Kidney (tissue), 13 donors: ENCODE measurements at regions not wholly inside any gene's neighbourhood (a gene's known extent, or its start where the extent isn't known, plus 50 kb on each side); places are given as distances from the start of the nearest gene placed in this dataset.

Experiments used
- DNase-seq, 5 donors: peaks; one replicate each; pipeline ENCODE4 v3.0.0-alpha.2; 2013 to 2020
- FAIRE-seq: peaks from 2 replicates; lab custom pipeline; 2012; peaks lifted over from hg19 to GRCh38; lab: Jason Lieb, UNC
- H3K27ac ChIP-seq, 2 donors: one replicate each; pipeline ENCODE4 v1.7.0; 2013; ENCODE audit warnings: low read depth in 2 of 2, low read length in 2 of 2, inconsistent platforms in 1 of 2
- H3K27me3 ChIP-seq: one replicate; pipeline ENCODE4 v1.7.1; 2013; ENCODE audit warnings: low read length, inconsistent platforms; ENCODE audit not compliant: control insufficient read depth, insufficient read depth
- H3K36me3 ChIP-seq, 3 donors: one replicate each; pipeline versions ENCODE4 v1.7.0 to v1.7.1; 2013; ENCODE audit warnings: low read length in 3 of 3, control low read depth in 1 of 3, inconsistent platforms in 1 of 3; ENCODE audit not compliant: insufficient read depth in 3 of 3, control insufficient read depth in 2 of 3
- H3K4me1 ChIP-seq, 3 donors: one replicate each; pipeline versions ENCODE4 v1.7.0 to v1.7.1; 2013; ENCODE audit warnings: low read length in 3 of 3, inconsistent platforms in 1 of 3, low read depth in 1 of 3; ENCODE audit not compliant: control insufficient read depth in 2 of 3, insufficient read depth in 2 of 3
- H3K4me3 ChIP-seq, 3 donors: one replicate each; pipeline versions ENCODE4 v1.7.0 to v1.8.1; 2013; ENCODE audit warnings: low read length in 3 of 3, control low read depth in 1 of 3, inconsistent platforms in 1 of 3
- H3K9ac ChIP-seq, 3 donors: one replicate each; pipeline versions ENCODE4 v1.7.0 to v1.7.1; 2013; ENCODE audit warnings: low read length in 3 of 3, control low read depth in 1 of 3, inconsistent platforms in 1 of 3
- H3K9me3 ChIP-seq, 3 donors: one replicate each; pipeline versions ENCODE4 v1.7.0 to v1.7.1; 2013; ENCODE audit warnings: low read length in 3 of 3, control low read depth in 1 of 3, inconsistent platforms in 1 of 3; ENCODE audit not compliant: control insufficient read depth in 2 of 3, insufficient read depth in 1 of 3
- CTCF ChIP-seq: IDR thresholded peaks from 3 replicates; pipeline ENCODE4 v1.5.1; 2012; ENCODE audit warnings: mild to moderate bottlenecking, moderate library complexity, borderline replicate concordance; ENCODE audit not compliant: insufficient read depth; ENCODE audit errors: extremely low read depth
- intact Hi-C: fragments of 100-400 bp; cut with DNase I; formaldehyde crosslinking; loops from one replicate; pipeline ENCODE4 v1.11.1; 2022
- donor health status: control.
- donor health status: control.
- donor health status: control.
- donor health status: control.
- donor health status: control.
- donor health status: DM: yes; HTN: yes; CAD: no.
- donor health status: Normal renal cell carcinoma (clear cell type).

GRCh38 chr4:120177603-120178002, 111.0 kb upstream of the MAD2L1 start:
- H3K27ac ChIP-seq, result no peak overlapping the region
- TF ChIP-seq CTCF, result no peak
- H3K4me3 ChIP-seq, result no peak overlapping the region
- intact Hi-C loops, result no loop called here
- H3K9ac ChIP-seq, result no peak overlapping the region
- H3K9me3 ChIP-seq, result no peaks in the 10 kb centered on the region
- FAIRE-seq, result no peak
- H3K36me3 ChIP-seq, result no peaks in the 10 kb centered on the region
- no peaks in the 10 kb centered on the region for H3K4me1 ChIP-seq
- no peak for DNase-seq
- H3K27me3 ChIP-seq, result no peaks in the 10 kb centered on the region

- Histone ChIP-seq H3K27me3 (no peaks in the 10 kb centered on the region), H3K27ac (no peak overlapping the region), H3K4me1 (no peaks in the 10 kb centered on the region), H3K9me3 (no peaks in the 10 kb centered on the region), H3K36me3 (no peaks in the 10 kb centered on the region), H3K4me3 (no peak overlapping the region), H3K9ac (no peak overlapping the region)
- DNase-seq, result no peak
- FAIRE-seq, result no peak
- no peak for TF ChIP-seq CTCF
- intact Hi-C loops, result no loop called here
Observed at GRCh38 chr4:120175272-120175671, 108.6 kb upstream of the MAD2L1 start.

GRCh38 chr4:120163895-120164294, 97.2 kb upstream of the MAD2L1 start:
- H3K27me3 ChIP-seq, result no peaks in the 10 kb centered on the region
- TF ChIP-seq CTCF, result no peak
- no peak for DNase-seq
- no peak overlapping the region for H3K4me3 ChIP-seq
- no peak for FAIRE-seq
- H3K9ac ChIP-seq, result no peak overlapping the region
- H3K36me3 ChIP-seq, result no peaks in the 10 kb centered on the region
- H3K9me3 ChIP-seq, result no peaks in the 10 kb centered on the region
- intact Hi-C loops, result no loop called here
- no peak overlapping the region for H3K27ac ChIP-seq
- no peaks in the 10 kb centered on the region for H3K4me1 ChIP-seq

- no peaks in the 10 kb centered on the region for H3K9me3 ChIP-seq
- DNase-seq, result no peak
- H3K9ac ChIP-seq, result no peak overlapping the region
- no peak overlapping the region for H3K27ac ChIP-seq
- no peak overlapping the region for H3K4me3 ChIP-seq
- no peak for FAIRE-seq
- H3K27me3 ChIP-seq, result no peaks in the 10 kb centered on the region
- H3K36me3 ChIP-seq, result no peaks in the 10 kb centered on the region
- no peak for TF ChIP-seq CTCF
- no peaks in the 10 kb centered on the region for H3K4me1 ChIP-seq
- intact Hi-C loops, result loop anchor here (5.0 kb wide), 1 partner anchor 943 kb away; no protein-coding TSS in a partner anchor
Observed at GRCh38 chr4:120158841-120159463, 92.3 kb upstream of the MAD2L1 start.
